ENCODE measurements at regions not wholly inside any gene's neighbourhood (a gene's known extent, or its start where the extent isn't known, plus 50 kb on each side); places are given as distances from the start of the nearest gene placed in this dataset.
"Not testable (repeated sequence)": the region's sequence is repeated elsewhere in the genome, so short reads cannot be mapped to it uniquely, and the experiment has no call there.

- no peak for DNase-seq
Measured at GRCh38 chr11:25159341-25159740, 662.5 kb downstream of the LUZP2 start.

- no peak for DNase-seq
Measured at GRCh38 chr11:25163421-25163820, 666.6 kb downstream of the LUZP2 start.

DNA sequence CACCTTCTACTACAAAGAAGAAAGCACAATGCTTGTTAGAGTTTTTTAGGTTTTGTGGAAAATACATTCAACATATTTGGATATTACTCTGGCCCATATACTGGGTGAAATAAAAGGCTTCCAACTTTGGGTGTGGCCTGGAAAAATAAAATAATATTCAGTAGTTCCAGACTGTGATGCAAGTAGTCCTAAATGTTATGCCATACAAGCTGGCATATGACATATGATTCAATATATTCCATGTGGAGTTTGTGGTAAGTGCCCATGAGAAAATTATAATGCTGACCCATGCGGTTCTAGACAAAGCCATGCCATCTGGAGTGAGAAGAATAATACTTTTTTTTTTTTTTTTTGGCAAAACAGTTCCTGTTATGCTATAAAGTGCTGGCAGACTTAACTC is 683.3 kb downstream of the LUZP2 start:
- no peak for DNase-seq

GRCh38 chr11:25183411-25183810 is 686.6 kb downstream of the LUZP2 start:
- DNase-seq, result no peak

- DNase-seq, result no peak
Measured at GRCh38 chr11:25197515-25197914, 700.7 kb downstream of the LUZP2 start.

- DNase-seq, result no peak
Measured at GRCh38 chr11:25198704-25199103, 701.9 kb downstream of the LUZP2 start.

DNA sequence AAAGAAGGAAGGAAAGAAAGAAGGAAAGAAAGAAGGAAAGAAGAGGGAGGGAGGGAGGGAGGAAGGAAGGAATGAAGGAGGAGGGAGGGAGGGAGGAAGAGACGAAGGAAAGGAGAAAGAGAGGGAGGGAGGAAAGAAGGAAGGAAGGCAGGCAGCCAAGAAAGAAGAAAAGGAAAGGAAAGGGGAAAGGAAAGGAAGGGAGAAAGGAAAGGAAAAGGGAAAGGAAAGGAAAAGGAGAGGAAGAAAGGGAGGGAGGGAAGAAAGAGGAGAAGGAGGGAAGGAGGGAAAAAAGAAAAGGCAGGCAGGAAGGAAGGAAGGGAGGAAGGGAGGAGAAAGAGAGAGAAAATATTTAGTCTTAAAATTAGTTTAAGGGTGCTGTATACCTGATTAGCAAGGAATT is 704.1 kb downstream of the LUZP2 start:
- DNase-seq, result no peak

GRCh38 chr11:25206762-25207161 is 709.9 kb downstream of the LUZP2 start:
- no peak for DNase-seq

DNA sequence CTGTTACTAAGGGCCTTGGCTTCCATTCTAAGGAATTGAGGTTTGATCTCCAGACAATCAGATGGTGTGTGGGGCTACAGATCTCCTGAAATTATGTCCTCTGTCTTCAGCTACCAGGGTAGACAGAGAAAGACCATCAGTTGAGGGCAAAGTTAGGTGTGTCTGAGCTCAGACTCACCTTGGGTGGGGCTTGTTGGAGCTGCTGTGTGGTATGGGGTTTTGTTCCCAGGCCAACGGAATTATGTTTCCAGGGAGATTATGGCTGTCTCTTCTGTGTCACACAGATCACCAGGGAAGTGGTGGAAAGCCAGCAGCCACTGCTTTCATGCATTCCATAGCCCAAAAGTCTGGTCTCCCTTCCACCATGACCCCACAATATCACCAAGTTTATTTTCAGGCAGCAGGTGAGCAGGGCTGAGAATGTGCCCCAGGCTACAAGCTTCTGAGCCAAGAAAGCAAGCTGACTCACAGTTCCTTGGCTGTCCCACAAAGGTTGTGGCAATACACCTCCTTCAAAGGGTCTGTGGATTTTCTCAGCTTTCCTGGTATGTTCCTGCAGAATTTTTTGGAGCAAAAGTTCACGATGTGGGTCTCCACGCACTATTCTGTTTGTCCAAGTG is 714.9 kb downstream of the LUZP2 start:
- no peak for DNase-seq

- no peak for DNase-seq
Measured at GRCh38 chr11:25214535-25215176, 717.8 kb downstream of the LUZP2 start.

DNA sequence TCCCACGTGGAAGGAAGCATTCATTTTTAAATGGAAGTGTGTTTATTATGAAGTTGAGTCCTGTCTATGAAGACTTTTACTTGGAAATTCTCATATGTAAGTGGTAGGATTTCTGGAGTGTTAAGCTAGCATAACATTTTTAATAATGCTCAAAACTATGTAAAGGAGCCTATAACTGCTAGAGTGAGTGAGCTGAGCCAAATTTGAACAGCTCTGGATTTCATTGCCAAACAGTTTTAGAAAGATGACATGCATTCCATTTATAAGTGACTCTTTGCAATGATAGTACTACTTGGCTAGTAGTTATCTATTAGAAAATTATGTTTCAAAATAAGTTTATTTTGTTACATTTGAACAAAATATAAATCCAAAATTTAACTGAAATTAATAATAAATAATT is 721.2 kb downstream of the LUZP2 start:
- DNase-seq, result no peak

- DNase-seq, result no peak
Measured at GRCh38 chr11:25225078-25225477, 728.2 kb downstream of the LUZP2 start.

DNA sequence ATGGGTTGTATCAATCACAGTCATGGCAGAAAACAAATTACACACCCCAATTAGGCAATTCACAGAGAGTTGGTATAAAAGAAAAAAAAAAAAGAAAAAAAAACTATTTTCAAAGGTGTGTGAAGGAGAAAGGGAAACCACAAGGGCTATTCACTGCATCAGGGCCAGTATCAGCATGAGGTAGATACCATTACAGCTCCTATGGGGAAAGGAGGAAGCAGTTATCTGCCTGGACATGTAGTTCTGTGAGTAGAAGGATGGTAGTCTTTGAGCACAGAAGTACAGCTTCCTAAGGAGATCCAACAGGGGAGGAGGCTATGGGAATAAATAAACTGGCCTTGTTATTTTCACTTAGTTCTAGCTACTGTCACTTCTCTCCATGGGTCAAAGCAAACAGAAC is 746.1 kb downstream of the LUZP2 start:
- DNase-seq, result no peak

DNA sequence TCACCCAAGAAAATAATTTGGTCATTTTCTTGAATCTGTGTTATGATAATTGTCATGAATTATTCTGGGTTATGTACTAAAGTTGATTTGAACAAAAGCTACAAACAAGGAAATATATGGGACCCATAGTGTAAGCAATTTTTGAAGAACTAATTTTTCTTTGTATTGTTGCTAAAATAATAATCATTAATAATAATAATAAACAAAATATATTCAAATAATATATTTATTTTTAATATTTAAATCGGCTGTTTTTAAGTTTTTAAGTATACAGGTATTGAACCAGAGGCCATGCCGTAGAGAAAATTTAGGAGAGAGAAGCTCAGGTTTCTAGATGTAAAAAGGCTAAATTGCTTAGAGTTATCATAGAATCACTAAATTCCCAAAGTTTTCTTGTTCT is 747.3 kb downstream of the LUZP2 start:
- DNase-seq, result no peak

DNA sequence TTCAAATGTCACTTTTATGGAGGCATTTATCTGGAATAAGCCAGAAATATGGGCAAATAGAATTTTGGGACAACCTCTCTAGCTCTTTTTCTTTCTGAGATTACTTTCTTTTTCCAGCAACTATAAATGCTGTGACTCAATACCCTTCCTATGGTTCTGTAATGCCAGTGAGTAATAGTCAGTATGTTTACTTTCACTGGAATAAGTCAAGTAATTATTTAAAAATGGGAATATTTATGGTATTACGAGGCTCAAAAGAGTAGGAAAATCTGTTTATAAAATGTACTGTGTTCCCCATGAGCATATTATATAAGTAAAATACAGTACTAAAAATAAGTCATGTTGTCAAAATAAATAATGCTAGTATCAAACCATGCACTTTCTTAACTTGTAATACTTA is 750.5 kb downstream of the LUZP2 start:
- DNase-seq, result no peak

DNA sequence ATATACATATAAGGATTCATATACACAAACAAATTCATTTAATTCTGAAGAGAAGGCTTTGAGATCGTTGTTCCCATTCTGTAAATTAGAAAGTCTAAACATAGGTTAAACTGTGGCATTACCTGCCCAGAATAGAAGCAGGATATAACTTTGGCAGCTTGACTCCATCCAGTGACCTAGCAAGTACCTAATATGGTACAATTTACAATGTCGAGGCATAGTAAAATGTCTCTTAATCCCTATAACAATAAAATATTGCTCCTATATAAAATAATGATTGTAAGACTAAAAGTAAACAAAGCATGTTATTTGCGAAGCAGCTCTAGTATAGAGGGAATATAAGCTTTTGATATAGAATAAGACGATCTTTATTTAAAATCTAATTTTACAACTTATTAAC is 756.0 kb downstream of the LUZP2 start:
- no peak for DNase-seq

GRCh38 chr11:25263861-25264260 is 767.0 kb downstream of the LUZP2 start:
- DNase-seq, result not testable (repeated sequence)

DNA sequence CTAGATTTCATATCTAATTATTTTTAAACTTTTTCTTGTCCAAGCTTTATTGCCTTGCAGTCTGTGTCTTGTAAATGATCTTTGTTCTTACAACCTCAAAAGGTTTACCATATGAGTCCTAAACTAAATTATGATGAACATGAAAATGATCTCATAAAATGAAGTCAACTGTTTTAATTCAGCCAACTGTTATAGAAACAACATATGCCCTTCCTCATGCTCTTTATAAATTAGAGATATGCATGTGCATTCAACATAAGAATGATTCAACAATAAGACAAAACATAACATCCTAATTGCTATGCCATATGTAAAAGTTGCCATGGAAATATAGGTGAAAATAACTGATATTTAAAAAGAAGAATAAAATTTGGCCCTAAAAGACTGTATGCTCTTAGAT is 774.4 kb downstream of the LUZP2 start:
- DNase-seq, result no peak

DNA sequence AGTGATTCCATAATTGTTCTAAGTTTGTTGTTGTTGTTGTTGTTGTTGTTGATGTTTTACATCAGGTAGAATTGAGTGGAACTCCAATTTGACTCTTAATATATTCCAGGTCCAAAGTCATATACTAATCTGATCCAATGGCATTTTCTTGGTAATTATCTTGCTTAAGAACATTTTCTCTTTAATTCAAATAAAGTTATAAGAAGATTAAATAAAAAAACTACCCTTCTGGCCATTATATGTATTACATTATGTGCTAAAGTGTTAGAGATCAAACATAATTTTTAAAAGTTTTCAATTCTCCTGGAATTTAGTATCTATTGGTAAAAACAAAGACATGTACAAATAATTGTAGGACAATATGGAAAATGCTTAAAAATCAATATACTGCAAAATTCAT is 775.4 kb downstream of the LUZP2 start:
- DNase-seq, result no peak

DNA sequence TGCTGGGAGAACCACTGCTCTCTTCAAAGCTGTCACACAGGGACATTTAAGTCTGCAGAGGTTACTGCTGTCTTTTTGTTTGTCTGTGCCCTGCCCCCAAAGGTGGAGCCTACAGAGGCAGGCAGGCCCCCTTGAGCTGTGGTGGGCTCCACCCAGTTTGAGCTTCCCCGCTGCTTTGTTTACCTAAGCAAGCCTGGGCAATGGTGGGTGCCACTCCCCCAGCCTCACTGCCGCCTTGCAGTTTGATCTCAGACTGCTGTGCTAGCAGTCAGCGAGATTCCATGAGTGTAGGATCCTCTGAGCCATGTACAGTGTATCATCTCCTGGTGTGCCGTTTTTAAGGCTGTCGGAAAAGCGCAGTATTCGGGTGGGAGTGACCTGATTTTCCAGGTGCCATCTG is 784.0 kb downstream of the LUZP2 start:
- peak; percentile 11 for DNase-seq

DNA sequence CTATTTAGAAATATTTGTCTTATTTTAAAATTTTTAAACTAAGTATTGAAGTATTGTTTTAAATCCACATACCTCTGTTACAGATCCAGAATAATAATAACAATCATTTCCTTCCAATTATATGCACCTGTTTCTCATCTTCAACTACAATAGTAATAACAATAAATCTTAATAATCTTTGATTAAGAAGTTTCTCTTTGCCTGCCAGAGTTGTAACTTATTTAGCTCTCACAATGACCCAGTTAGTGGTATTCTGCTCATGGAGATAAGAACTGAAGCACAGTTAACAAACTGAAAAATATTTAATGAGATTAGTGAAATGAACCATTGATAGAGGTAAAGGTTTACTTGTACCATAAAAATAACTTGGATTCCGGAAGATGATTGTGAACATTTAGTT is 796.3 kb downstream of the LUZP2 start:
- DNase-seq, result no peak

- no peak for DNase-seq
Measured at GRCh38 chr11:25298450-25298849, 801.6 kb downstream of the LUZP2 start.

DNA sequence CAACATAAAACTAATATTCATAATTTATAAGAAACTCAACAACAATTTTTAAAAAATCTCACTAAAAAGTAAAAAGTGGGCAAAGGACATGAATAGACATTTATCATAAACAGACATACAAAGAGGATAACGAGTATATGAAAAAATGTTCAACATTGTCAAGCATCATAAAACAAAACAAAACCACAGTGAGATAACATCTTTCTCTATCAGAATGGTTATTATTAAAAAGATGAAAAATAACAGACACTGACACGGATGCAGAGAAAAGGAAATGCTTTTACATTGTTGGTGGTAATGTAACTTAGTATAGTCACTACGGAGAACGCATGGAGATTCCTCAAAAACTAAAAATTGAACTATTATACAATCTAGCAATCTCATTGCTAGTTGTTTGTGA is 813.0 kb downstream of the LUZP2 start:
- DNase-seq, result no peak

GRCh38 chr11:25317216-25317615 is 820.4 kb downstream of the LUZP2 start:
- no peak for DNase-seq

- no peak for DNase-seq
Measured at GRCh38 chr11:25319127-25319526, 822.3 kb downstream of the LUZP2 start.

All from NCI-H2171 treated with DMSO at 0.1 percent for 48 hours (cell line).